MCF 10A (cell line): ENCODE measurements at regions not wholly inside any gene's neighbourhood (a gene's known extent, or its start where the extent isn't known, plus 50 kb on each side); places are given as distances from the start of the nearest gene placed in this dataset.
"Not testable (repeated sequence)": the region's sequence is repeated elsewhere in the genome, so short reads cannot be mapped to it uniquely, and the experiment has no call there.

Experiments
- BruUV-seq: library from RNA; stranded (reverse); fragments of 400-500 nt; replicated peaks from 2 replicates; lab custom pipeline; 2021; lab: Mats Ljungman, UMichigan
- CTCF ChIA-PET: fragments of 300-600 bp; sonication (Branson Sonifier 250); formaldehyde crosslinking; extraction: SDS; loops from one replicate; lab custom pipeline; 2021; ENCODE audit warnings: antibody characterized with exemption, inconsistent platforms; lab: Yijun Ruan, JAX
- POLR2A ChIA-PET: fragments of 300-600, 350-650 bp; sonication (Branson Sonifier 250); formaldehyde crosslinking; extraction: SDS; loops from one replicate; lab custom pipeline; 2020; ENCODE audit warnings: antibody characterized with exemption, inconsistent platforms; lab: Yijun Ruan, JAX
- DNase-seq: peaks from one replicate; pipeline ENCODE4 v3.0.0-alpha.2; 2018; ENCODE audit not compliant: unreplicated experiment
- H3K27ac Mint-ChIP-seq: one replicate; pipeline ENCODE4 v1.8.0; 2022; ENCODE audit warnings: mild to moderate bottlenecking, low read depth, mixed read lengths; ENCODE audit not compliant: unreplicated experiment
- H3K27me3 Mint-ChIP-seq: one replicate; pipeline ENCODE4 v1.8.0; 2022; ENCODE audit warnings: mixed read lengths; ENCODE audit not compliant: insufficient read depth, unreplicated experiment
- H3K36me3 Mint-ChIP-seq: one replicate; pipeline ENCODE4 v1.8.0; 2022; ENCODE audit warnings: mild to moderate bottlenecking, moderate library complexity, mixed read lengths; ENCODE audit not compliant: insufficient read depth, unreplicated experiment
- H3K4me1 Mint-ChIP-seq: one replicate; pipeline ENCODE4 v1.8.0; 2022; ENCODE audit warnings: mixed read lengths; ENCODE audit not compliant: insufficient read depth, unreplicated experiment
- H3K4me3 Mint-ChIP-seq: one replicate; pipeline ENCODE4 v1.8.0; 2022; ENCODE audit warnings: mild to moderate bottlenecking, moderate library complexity, mixed read lengths; ENCODE audit not compliant: unreplicated experiment
- H3K9me3 Mint-ChIP-seq: one replicate; pipeline ENCODE4 v1.8.0; 2022; ENCODE audit warnings: mixed read lengths; ENCODE audit not compliant: unreplicated experiment
- CTCF ChIP-seq: fragments of 200-600 bp; IDR thresholded peaks from one replicate; pipeline ENCODE4 v1.8.0; 2022; ENCODE audit warnings: antibody characterized with exemption, mild to moderate bottlenecking; ENCODE audit not compliant: unreplicated experiment
- intact Hi-C: fragments of 100-400 bp; cut with micrococcal nuclease; formaldehyde crosslinking; loops from 2 replicates; pipeline ENCODE4 v1.14.1; 2022

GRCh38 chr12:123050913-123051312 lies 70.4 kb downstream of the ARL6IP4 start:
- no TSS peak for BruUV-seq
- no peaks in the 10 kb centered on the region for H3K27me3 Mint-ChIP-seq
- no peak overlapping the region for H3K4me3 Mint-ChIP-seq
- ChIA-PET CTCF (interaction anchor here (0.7 to 1.1 kb wide), 2 partner anchors 9 to 11 kb away, joined by 3 read pairs; no protein-coding TSS in a partner anchor), POLR2A (no interaction called here)
- H3K9me3 Mint-ChIP-seq: no peaks in the 10 kb centered on the region
- no peak for DNase-seq
- no peak overlapping the region for H3K27ac Mint-ChIP-seq
- intact Hi-C loops: no loop called here
- H3K36me3 Mint-ChIP-seq: no peaks in the 10 kb centered on the region
- H3K4me1 Mint-ChIP-seq: peaks cover 16% of the 10 kb centered on the region
- TF ChIP-seq CTCF: no peak

GRCh38 chr12:123050331-123050831 lies 69.9 kb downstream of the ARL6IP4 start:
- Mint-ChIP-seq H3K9me3 (no peaks in the 10 kb centered on the region), H3K36me3 (no peaks in the 10 kb centered on the region), H3K4me1 (peaks cover 15% of the 10 kb centered on the region), H3K27ac (no peak overlapping the region), H3K4me3 (no peak overlapping the region), H3K27me3 (no peaks in the 10 kb centered on the region)
- intact Hi-C loops: no loop called here
- ChIA-PET POLR2A (no interaction called here), CTCF (interaction anchor here (0.7 to 1.1 kb wide), 2 partner anchors 8 to 11 kb away, joined by 3 read pairs; no protein-coding TSS in a partner anchor)
- no peak for TF ChIP-seq CTCF
- DNase-seq: peak; percentile 14
- no TSS peak for BruUV-seq

GRCh38 chr12:123049398-123050240 lies 69.1 kb downstream of the ARL6IP4 start:
- no peak overlapping the region for H3K27ac Mint-ChIP-seq
- ChIA-PET CTCF (interaction anchor here (0.8 kb wide), 1 partner anchor 189 kb away, joined by 4 read pairs; no protein-coding TSS in a partner anchor), POLR2A (interaction anchor here (0.7 to 1.1 kb wide), 3 partner anchors 10 to 184 kb away, joined by 3 read pairs; no protein-coding TSS in a partner anchor)
- no peak overlapping the region for H3K4me3 Mint-ChIP-seq
- no peaks in the 10 kb centered on the region for H3K36me3 Mint-ChIP-seq
- no peak for DNase-seq
- peaks cover 15% of the 10 kb centered on the region for H3K4me1 Mint-ChIP-seq
- no TSS peak for BruUV-seq
- H3K9me3 Mint-ChIP-seq: no peaks in the 10 kb centered on the region
- intact Hi-C loops: no loop called here
- H3K27me3 Mint-ChIP-seq: no peaks in the 10 kb centered on the region
- no peak for TF ChIP-seq CTCF

- BruUV-seq, H3K4me3 Mint-ChIP-seq, H3K27me3 Mint-ChIP-seq, CTCF ChIA-PET, POLR2A ChIA-PET, intact Hi-C loops, H3K27ac Mint-ChIP-seq, H3K36me3 Mint-ChIP-seq, DNase-seq, H3K9me3 Mint-ChIP-seq: not testable (repeated sequence)
- H3K4me1 Mint-ChIP-seq: peaks cover 15% of the 10 kb centered on the region
Measured at GRCh38 chr12:123047892-123048291, 67.4 kb downstream of the ARL6IP4 start.
